ENCODE measurements at regions not wholly inside any gene's neighbourhood (a gene's known extent, or its start where the extent isn't known, plus 50 kb on each side); places are given as distances from the start of the nearest gene placed in this dataset.

DNA sequence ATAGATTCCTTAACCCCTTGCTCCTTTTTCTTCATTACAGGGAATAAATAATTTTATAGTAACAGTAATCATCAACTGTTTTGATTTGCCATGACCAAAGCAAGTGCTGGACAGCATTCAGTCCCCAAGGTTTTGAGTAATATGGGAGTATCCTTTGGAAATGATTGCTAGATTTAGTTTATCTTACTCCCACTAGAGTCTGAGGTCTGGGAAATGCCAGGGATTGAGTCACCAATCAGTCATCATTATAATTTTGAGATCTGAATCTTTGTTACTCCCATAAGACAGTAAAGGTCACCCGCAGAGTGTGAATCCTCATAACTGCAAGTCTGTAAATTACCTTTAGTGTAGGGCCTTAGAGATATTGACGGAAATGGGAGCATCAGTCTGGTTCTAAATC, 133.7 kb upstream of the SEMA3E start:
- no peak overlapping the region for H2BK12ac ChIP-seq (ENCODE audit: low read depth, low read length)
- H4K20me1 ChIP-seq (replicated peaks in 1 of 2; ENCODE audit: control insufficient read depth in 1 of 2, insufficient read depth in 2 of 2, low read length in 2 of 2) = no peaks in the 10 kb centered on the region
- H3K27ac ChIP-seq (ENCODE audit: low read depth, low read length) = no peak overlapping the region
- no peaks in the 10 kb centered on the region for H3K79me2 ChIP-seq (ENCODE audit: control insufficient read depth in 1 of 2, insufficient read depth in 2 of 2, low read length in 2 of 2)
- no peak overlapping the region for H2BK5ac ChIP-seq (ENCODE audit: low read depth, low read length)
- H3K56ac ChIP-seq (replicated peaks; ENCODE audit: insufficient read length, low read depth, low read length) = no peak overlapping the region
- DNase-seq (ENCODE audit: low read depth in 1 of 2, low spot score in 2 of 2) (no peak), FAIRE-seq (no peak)
- H3K14ac ChIP-seq (ENCODE audit: insufficient read length) = no peak overlapping the region
- H2AFZ ChIP-seq (ENCODE audit: low read length) = no peak overlapping the region
- H3K18ac ChIP-seq (ENCODE audit: extremely low read depth, low read length) = no peak overlapping the region
- no peak overlapping the region for H4K5ac ChIP-seq (ENCODE audit: insufficient read length, low read depth, low read length)
- no peaks in the 10 kb centered on the region for H3K4me1 ChIP-seq (replicated peaks in 1 of 4; ENCODE audit: control insufficient read depth in 3 of 4, insufficient read depth in 4 of 4, low read length in 3 of 4)
- no peaks in the 10 kb centered on the region for H3K23me2 ChIP-seq (ENCODE audit: low read depth, low read length)
- H2AK5ac ChIP-seq (ENCODE audit: low read depth, low read length) = no peak overlapping the region
- H2BK15ac ChIP-seq (ENCODE audit: low read length) = no peak overlapping the region
- H3K4me3 ChIP-seq (ENCODE audit: extremely low read depth in 1 of 4, insufficient read depth in 2 of 4, low read depth in 3 of 4, low read length in 4 of 4) = no peak overlapping the region
- H4K8ac ChIP-seq (ENCODE audit: extremely low read depth, insufficient read depth, low read length) = no peak overlapping the region
- no peak overlapping the region for H3K4ac ChIP-seq (replicated peaks; ENCODE audit: insufficient read length, low read depth, low read length)
- no peak overlapping the region for H4K91ac ChIP-seq (replicated peaks; ENCODE audit: insufficient read length, low read length)
- CTCF ChIA-PET (ENCODE audit: partially characterized antibody) = no interaction called here
- H3K23ac ChIP-seq (ENCODE audit: insufficient read length) = no peak overlapping the region
- H3K4me2 ChIP-seq (ENCODE audit: insufficient read depth in 1 of 2, low read depth in 2 of 2, low read length in 2 of 2) = no peak overlapping the region
- H3K27me3 ChIP-seq (replicated peaks in 1 of 4; ENCODE audit: control insufficient read depth in 3 of 4, extremely low read depth in 1 of 4, insufficient read depth in 3 of 4, low read length in 3 of 4) = no peaks in the 10 kb centered on the region
- no peak overlapping the region for H2BK20ac ChIP-seq (ENCODE audit: low read length)
- no peak overlapping the region for H2BK120ac ChIP-seq (replicated peaks; ENCODE audit: low read depth, low read length)
- POLR2A ChIA-PET (ENCODE audit: partially characterized antibody) = no interaction called here
- no peaks in the 10 kb centered on the region for H3K79me1 ChIP-seq (ENCODE audit: low read depth, low read length)
- H3K36me3 ChIP-seq (ENCODE audit: control insufficient read depth in 2 of 4, insufficient read depth in 4 of 4, low read length in 3 of 4) = no peaks in the 10 kb centered on the region
- 89% methylated on average over 2 of the region's 2 CpGs; no CpG with 5 or more reads in 1 of the 2 experiments for WGBS, 2 experiments (ENCODE audit: extremely low coverage in 1 of 2, insufficient coverage in 1 of 2, insufficient read length in 1 of 2, insufficient replicate concordance in 2 of 2, low coverage in 1 of 2, low lambda C conversion rate in 2 of 2, missing lambda C conversion rate in 1 of 2)
- H3K9ac ChIP-seq (replicated peaks in 1 of 4; ENCODE audit: extremely low read depth in 1 of 4, low read depth in 3 of 4, low read length in 3 of 4) = no peak overlapping the region
- H3K9me3 ChIP-seq (ENCODE audit: insufficient read depth in 2 of 2, low read depth in 1 of 2, low read length in 1 of 2) = no peaks in the 10 kb centered on the region
- no peak for TF ChIP-seq SP4 (IDR thresholded peaks at IDR 0.05; ENCODE audit: low read length)
- no peak for TF ChIP-seq CEBPB (IDR thresholded peaks at IDR 0.05; ENCODE audit: low read depth, low read length)
- TF ChIP-seq CHD1 (IDR thresholded peaks at IDR 0.05; ENCODE audit: low read depth, low read length) = no peak
- no peak for TF ChIP-seq NANOG (IDR thresholded peaks at IDR 0.05; ENCODE audit: insufficient read depth, low read depth, low read length, poor library complexity, severe bottlenecking)
- no peak for TF ChIP-seq JUN (IDR thresholded peaks at IDR 0.05; ENCODE audit: low read depth, low read length)
- TF ChIP-seq, protein P1, sequence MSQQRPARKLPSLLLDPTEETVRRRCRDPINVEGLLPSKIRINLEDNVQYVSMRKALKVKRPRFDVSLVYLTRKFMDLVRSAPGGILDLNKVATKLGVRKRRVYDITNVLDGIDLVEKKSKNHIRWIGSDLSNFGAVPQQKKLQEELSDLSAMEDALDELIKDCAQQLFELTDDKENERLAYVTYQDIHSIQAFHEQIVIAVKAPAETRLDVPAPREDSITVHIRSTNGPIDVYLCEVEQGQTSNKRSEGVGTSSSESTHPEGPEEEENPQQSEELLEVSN (IDR thresholded peaks at IDR 0.05) = no peak
- no peak for TF ChIP-seq NRF1 (IDR thresholded peaks at IDR 0.05; ENCODE audit: low read depth, low read length)
- no peak for TF ChIP-seq SP2 (IDR thresholded peaks at IDR 0.05; ENCODE audit: low read length)
- TF ChIP-seq POLR2AphosphoS5 (IDR thresholded peaks at IDR 0.05; ENCODE audit: low read depth, low read length) = no peak

Data from H1 (cell line).